ENCODE measurements at regions not wholly inside any gene's neighbourhood (a gene's known extent, or its start where the extent isn't known, plus 50 kb on each side); places are given as distances from the start of the nearest gene placed in this dataset.
A peak's percentile ranks its signal among the peaks of the same experiment; 100 is the strongest.

DNA sequence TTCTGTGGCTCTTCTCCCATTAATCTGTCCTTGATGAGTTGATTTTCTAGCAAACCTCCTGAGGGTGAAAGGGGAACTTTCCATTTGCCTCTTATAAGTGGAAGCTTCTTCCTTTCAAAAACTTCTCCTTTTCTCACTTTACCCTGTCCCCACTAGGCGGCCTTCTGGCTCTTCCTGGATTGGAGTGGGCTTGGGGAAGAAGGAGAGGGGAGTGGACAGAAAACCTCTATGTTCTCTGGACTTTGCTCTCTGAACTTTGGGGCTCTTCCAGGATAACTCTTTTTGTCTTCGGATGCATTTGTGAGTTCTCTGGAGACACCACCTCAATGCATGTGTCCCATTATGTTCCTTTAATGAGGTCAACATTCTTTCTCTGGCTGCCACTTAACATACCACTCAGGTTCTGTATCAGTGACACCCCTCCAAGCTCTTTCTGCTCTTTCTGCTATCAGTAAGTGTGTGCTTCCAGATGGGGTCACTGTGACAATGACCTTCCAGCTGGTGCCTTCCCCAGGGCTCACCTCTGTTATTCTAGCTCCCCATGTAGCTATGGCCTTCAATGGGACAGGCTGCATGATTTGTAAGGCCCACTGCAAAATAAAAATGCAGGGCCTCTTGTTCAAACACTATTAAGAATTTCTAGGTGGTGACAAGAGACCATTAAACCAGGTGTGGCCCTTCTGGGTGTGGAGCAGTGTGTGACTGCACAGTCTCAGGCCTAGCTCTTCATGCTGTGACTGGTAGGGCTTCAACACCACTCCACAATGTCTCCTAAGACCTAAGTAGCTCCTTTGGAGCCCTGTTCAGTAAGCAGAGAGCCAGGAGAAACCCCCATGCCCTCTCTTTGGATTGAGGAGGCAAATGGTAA, 389.2 kb downstream of the EFNB2 start:
- DNase-seq (ENCODE audit: low read depth in 2 of 2), result no peak
- Histone ChIP-seq H3K4me3 (replicated peaks in 1 of 4; ENCODE audit: control extremely low read depth in 1 of 4, insufficient read depth in 1 of 4, low read depth in 3 of 4, low read length in 4 of 4) (no peak overlapping the region), H2AFZ (ENCODE audit: low read length) (no peak overlapping the region), H3K4me2 (ENCODE audit: extremely low read depth, insufficient read depth, low read length) (no peak overlapping the region), H4K20me1 (ENCODE audit: control insufficient read depth, extremely low read depth, insufficient read depth, low read length) (no peaks in the 10 kb centered on the region), H3K27me3 (ENCODE audit: control insufficient read depth, insufficient read depth, low read length) (no peaks in the 10 kb centered on the region), H3K4me1 (ENCODE audit: control insufficient read depth, extremely low read depth, insufficient read depth, low read length) (peaks cover 11% of the 10 kb centered on the region), H3K27ac (ENCODE audit: insufficient read depth, low read length) (no peak overlapping the region), H3K36me3 (ENCODE audit: control insufficient read depth, insufficient read depth, low read length) (no peaks in the 10 kb centered on the region), H3K9ac (ENCODE audit: insufficient read depth, low read length) (no peak overlapping the region), H3K79me2 (ENCODE audit: control insufficient read depth, insufficient read depth, low read length) (no peaks in the 10 kb centered on the region), H3K9me3 (ENCODE audit: control insufficient read depth, insufficient read depth, low read depth, low read length) (no peaks in the 10 kb centered on the region)
- TF ChIP-seq EZH2 (IDR thresholded peaks at IDR 0.05; ENCODE audit: low read length, missing control alignments) (no peak), CTCF (conservative IDR thresholded peaks at IDR 0.05 in 1 of 2, IDR thresholded peaks at IDR 0.05 in 1 of 2; ENCODE audit: low read depth in 1 of 2, low read length in 2 of 2) (no peak)

DNA sequence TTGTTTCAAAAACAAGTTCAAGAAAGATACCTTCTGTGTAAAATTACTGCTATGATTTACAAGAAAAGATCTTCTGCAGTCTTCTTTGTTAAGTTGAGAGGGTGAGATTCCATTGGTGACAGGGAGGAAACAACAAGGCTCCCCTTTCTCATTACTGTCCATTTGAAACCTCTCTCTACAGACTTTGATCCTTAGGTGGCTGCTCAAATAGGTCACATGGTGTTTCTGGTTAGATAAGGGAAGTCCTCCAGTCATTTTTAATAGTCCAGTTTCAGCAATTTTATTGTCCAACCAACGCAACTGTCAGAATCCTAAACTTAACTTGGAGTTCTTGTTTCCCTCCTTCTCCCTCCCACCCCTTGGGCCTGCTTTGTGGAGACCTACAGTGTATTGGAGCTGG, 390.4 kb downstream of the EFNB2 start:
- H3K4me3 ChIP-seq (replicated peaks in 1 of 4; ENCODE audit: control extremely low read depth in 1 of 4, insufficient read depth in 1 of 4, low read depth in 3 of 4, low read length in 4 of 4), result no peak overlapping the region
- H3K9me3 ChIP-seq (ENCODE audit: control insufficient read depth, insufficient read depth, low read depth, low read length), result no peaks in the 10 kb centered on the region
- H3K27ac ChIP-seq (ENCODE audit: insufficient read depth, low read length), result no peak overlapping the region
- H4K20me1 ChIP-seq (ENCODE audit: control insufficient read depth, extremely low read depth, insufficient read depth, low read length), result no peaks in the 10 kb centered on the region
- TF ChIP-seq EZH2 (IDR thresholded peaks at IDR 0.05; ENCODE audit: low read length, missing control alignments), result no peak
- no peak for TF ChIP-seq CTCF (conservative IDR thresholded peaks at IDR 0.05 in 1 of 2, IDR thresholded peaks at IDR 0.05 in 1 of 2; ENCODE audit: low read depth in 1 of 2, low read length in 2 of 2)
- H3K27me3 ChIP-seq (ENCODE audit: control insufficient read depth, insufficient read depth, low read length), result no peaks in the 10 kb centered on the region
- no peaks in the 10 kb centered on the region for H3K79me2 ChIP-seq (ENCODE audit: control insufficient read depth, insufficient read depth, low read length)
- no peaks in the 10 kb centered on the region for H3K36me3 ChIP-seq (ENCODE audit: control insufficient read depth, insufficient read depth, low read length)
- H3K4me2 ChIP-seq (ENCODE audit: extremely low read depth, insufficient read depth, low read length), result no peak overlapping the region
- H3K4me1 ChIP-seq (ENCODE audit: control insufficient read depth, extremely low read depth, insufficient read depth, low read length), result peaks cover 11% of the 10 kb centered on the region
- H2AFZ ChIP-seq (ENCODE audit: low read length), result no peak overlapping the region
- no peak for DNase-seq (ENCODE audit: low read depth in 2 of 2)
- no peak overlapping the region for H3K9ac ChIP-seq (ENCODE audit: insufficient read depth, low read length)

DNA sequence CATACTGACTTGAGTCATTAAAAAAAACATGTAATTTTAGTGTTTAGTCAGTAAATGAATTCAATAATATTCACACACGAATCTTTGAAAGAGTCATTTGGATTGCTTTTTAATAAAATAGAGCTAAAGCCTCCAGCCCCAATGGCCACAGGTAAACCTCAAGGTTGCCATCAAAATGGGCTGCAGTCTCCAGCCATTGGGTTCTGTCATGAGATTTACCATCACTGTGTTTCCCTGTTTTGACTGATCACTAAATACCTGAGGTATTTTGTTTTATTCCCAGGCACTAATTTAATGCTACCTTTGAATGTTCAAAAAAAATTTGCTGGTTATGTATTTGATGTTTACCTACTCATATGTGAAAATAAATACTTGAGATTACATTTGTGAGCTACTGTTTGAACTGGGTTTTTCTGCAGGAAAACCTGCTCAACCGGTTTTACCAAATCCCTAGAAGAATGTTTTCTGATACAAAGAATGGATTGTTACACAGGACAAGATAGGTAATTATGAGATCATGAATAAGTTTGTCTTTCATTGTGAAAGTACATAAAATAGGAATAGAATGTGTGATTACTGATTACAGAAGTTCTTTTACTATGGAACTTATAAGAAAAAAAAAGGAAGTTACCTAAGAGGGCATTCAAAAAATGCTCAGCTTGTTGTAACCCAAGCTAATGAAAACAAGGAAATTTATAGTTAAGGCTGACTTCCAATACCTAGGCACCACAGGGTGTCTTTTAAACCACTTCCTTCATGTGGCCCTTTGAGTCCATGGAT, 391.3 kb downstream of the EFNB2 start:
- no peak for DNase-seq (ENCODE audit: low read depth in 2 of 2)

More for the DNA sequence above, 391.3 kb downstream of the EFNB2 start:
- peak overlapping the region; percentile 26 for H3K27ac ChIP-seq (ENCODE audit: insufficient read depth, low read length)
- H3K4me1 ChIP-seq (ENCODE audit: control insufficient read depth, extremely low read depth, insufficient read depth, low read length), result peaks cover 11% of the 10 kb centered on the region
- H4K20me1 ChIP-seq (ENCODE audit: control insufficient read depth, extremely low read depth, insufficient read depth, low read length), result no peaks in the 10 kb centered on the region
- TF ChIP-seq EZH2 (IDR thresholded peaks at IDR 0.05; ENCODE audit: low read length, missing control alignments) (no peak), CTCF (conservative IDR thresholded peaks at IDR 0.05 in 1 of 2, IDR thresholded peaks at IDR 0.05 in 1 of 2; ENCODE audit: low read depth in 1 of 2, low read length in 2 of 2) (no peak)
- peak overlapping the region; percentile 1 for H3K4me2 ChIP-seq (ENCODE audit: extremely low read depth, insufficient read depth, low read length)
- no peaks in the 10 kb centered on the region for H3K79me2 ChIP-seq (ENCODE audit: control insufficient read depth, insufficient read depth, low read length)
- H3K4me3 ChIP-seq (replicated peaks in 1 of 4; ENCODE audit: control extremely low read depth in 1 of 4, insufficient read depth in 1 of 4, low read depth in 3 of 4, low read length in 4 of 4), result no peak overlapping the region
- no peak overlapping the region for H3K9ac ChIP-seq (ENCODE audit: insufficient read depth, low read length)
- H3K36me3 ChIP-seq (ENCODE audit: control insufficient read depth, insufficient read depth, low read length), result no peaks in the 10 kb centered on the region
- H3K27me3 ChIP-seq (ENCODE audit: control insufficient read depth, insufficient read depth, low read length), result no peaks in the 10 kb centered on the region
- no peak overlapping the region for H2AFZ ChIP-seq (ENCODE audit: low read length)
- no peaks in the 10 kb centered on the region for H3K9me3 ChIP-seq (ENCODE audit: control insufficient read depth, insufficient read depth, low read depth, low read length)
